NCI-H345 treated with DMSO at 0.1 percent for 48 hours (cell line): ENCODE measurements at regions not wholly inside any gene's neighbourhood (a gene's known extent, or its start where the extent isn't known, plus 50 kb on each side); places are given as distances from the start of the nearest gene placed in this dataset.
"Not testable (repeated sequence)": the region's sequence is repeated elsewhere in the genome, so short reads cannot be mapped to it uniquely, and the experiment has no call there.

Source experiments
- DNase-seq: peaks from one replicate; lab custom pipeline; 2025; ENCODE audit not compliant: unreplicated experiment; lab: John Stamatoyannopoulos, UW

- DNase-seq, result no peak
Observed at GRCh38 chr7:4436936-4437335, 245.2 kb upstream of the FOXK1 start.

DNA sequence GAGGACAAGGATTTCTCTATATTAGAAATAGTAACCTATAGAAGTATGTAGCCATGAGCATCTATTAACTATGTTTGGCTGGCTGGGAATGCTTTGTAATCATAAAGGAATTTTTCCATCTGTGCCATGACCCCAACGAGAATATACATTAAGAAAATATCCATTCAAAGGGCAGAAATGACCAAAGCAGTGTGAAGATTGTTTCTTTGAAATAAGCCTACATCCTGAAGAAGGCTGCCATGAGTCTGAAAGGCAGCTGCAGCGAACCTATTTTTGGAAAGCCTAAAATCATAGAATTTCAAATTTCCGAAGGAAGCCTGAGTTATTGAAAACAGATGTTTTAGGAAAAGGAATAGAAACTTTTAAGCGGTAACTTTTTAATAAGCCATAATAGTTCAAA is 244.2 kb upstream of the FOXK1 start:
- DNase-seq, result no peak

- no peak for DNase-seq
Observed at GRCh38 chr7:4438723-4439245, 243.3 kb upstream of the FOXK1 start.

GRCh38 chr7:4439444-4439843 is 242.7 kb upstream of the FOXK1 start:
- DNase-seq, result no peak

GRCh38 chr7:4444106-4444505 is 238.0 kb upstream of the FOXK1 start:
- DNase-seq, result no peak

- DNase-seq, result no peak
Observed at GRCh38 chr7:4445777-4446176, 236.3 kb upstream of the FOXK1 start.

DNA sequence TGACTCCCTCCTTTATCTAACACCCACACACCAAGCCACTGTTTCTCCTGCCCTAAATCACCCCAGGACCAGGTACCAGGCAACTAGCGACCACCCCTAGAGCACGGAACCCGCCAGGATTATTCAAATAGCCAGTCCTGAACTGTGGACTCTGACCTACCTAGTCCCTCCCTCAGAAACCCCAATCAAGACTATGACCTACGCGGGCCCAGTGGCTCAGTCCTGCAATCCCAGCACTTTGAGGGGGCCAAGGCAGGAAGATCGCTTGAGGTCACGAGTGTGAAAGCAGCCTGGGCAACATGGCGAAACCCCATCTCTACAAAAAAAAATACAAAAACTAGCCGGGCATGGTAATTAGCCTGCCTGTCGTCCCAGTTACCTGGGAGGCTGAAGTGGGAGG is 232.8 kb upstream of the FOXK1 start:
- DNase-seq, result no peak

- DNase-seq, result no peak
Observed at GRCh38 chr7:4450483-4450882, 231.6 kb upstream of the FOXK1 start.

DNA sequence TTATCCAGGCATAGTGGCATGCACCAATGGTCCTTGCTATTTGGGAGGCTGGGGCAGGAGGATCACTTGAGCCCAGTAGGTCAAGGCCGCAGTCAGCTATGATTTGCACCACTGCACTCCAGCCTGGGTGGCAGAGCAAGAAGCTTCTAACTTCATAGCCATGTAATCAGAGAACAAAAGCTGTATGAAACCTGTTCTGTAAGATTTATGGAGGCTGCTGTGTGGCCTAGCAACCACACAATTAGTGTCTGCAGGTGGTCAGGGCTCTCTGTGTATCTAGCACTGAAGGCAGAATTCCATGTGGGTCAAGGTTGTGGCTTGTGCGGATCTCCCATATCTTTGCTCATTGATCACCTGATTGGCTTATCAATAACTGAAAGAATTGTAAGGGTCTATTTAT is 221.5 kb upstream of the FOXK1 start:
- peak; percentile 75 for DNase-seq

DNA sequence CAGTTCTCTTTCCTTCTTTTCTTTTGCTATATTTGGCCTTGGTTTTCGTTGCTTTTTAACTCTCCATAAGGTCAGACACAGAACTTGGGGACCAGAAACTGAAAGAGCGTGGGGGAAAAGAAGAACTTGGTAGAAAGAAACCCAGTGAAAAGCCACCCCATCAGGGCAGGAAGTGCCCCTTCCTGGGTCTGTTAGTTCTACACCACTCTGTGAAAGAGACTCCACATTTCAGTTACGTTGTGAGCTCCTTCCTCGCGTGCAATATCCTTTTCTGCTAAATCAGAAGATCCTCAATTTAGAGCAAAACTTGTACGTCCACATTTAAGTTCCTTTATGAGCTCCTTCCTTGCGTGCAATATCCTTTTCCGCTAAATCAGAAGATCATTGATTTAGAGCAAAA is 220.6 kb upstream of the FOXK1 start:
- DNase-seq, result no peak

DNA sequence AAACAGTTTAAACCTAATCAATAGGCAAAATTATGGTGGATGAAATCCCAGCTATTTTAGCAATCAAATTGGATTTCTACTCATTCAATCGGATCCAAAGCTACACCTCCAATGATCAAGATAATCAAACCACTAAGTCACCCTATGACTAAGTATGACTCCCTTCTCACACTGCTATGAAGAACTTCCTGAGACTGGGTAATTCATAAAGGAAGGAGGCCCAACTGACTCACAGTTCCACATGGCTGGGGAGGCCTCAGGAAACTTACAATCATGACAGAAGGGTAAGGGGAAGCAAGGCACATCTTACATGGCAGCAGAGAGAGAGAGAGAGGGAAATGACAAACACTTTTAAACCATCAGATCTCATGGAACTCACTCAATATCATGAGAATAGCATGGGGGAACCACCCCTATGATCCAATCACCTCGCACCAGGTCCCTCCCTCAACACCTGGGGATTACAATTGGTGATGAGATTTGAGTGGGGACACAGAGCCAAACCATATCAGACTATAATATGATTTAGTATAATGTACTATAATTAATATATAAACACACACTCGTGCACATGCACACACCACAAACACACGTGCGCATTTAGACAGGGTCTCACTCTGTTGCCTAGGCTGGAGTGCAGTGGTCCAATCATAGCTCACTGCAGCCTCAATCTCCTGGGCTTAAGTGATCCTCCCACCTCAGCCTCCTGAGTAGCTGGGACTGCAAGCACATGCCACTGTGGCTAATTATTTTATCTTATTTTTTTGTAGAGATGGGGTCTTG is 213.6 kb upstream of the FOXK1 start:
- no peak for DNase-seq

GRCh38 chr7:4470246-4470645 is 211.8 kb upstream of the FOXK1 start:
- DNase-seq, result no peak

- no peak for DNase-seq
Observed at GRCh38 chr7:4472728-4473127, 209.4 kb upstream of the FOXK1 start.

DNA sequence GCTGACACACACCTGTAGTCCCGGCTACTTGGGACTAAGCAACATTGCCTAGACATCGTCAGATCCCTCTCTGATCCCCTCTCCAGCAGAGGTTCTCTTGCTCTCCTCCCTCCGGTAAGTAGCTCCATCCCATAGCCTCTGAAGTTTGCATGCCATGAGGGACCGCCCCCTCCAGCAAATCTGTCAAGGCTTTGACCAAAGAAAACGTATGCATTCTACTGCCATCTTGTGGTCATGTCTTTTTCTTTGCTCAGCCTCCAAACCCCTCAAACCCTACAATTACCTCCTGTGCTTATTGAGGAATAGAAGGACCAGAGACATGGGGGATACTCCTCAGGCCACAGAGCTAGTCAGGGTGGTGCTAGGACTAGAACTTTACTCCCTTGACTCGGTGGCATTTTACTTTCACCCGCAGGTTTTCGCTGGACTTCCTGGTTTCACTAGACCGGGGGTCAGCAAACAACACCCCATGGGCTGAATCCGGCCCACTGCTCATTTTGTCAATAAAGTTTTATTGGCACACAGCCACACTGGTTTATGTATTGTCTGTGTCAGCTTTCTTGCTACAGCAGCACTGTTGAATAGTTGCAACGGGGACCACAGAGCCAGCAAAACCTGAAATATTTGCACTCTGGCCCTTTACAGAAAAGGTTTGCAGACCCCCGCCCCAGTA is 202.6 kb upstream of the FOXK1 start:
- DNase-seq, result peak; percentile 61

DNA sequence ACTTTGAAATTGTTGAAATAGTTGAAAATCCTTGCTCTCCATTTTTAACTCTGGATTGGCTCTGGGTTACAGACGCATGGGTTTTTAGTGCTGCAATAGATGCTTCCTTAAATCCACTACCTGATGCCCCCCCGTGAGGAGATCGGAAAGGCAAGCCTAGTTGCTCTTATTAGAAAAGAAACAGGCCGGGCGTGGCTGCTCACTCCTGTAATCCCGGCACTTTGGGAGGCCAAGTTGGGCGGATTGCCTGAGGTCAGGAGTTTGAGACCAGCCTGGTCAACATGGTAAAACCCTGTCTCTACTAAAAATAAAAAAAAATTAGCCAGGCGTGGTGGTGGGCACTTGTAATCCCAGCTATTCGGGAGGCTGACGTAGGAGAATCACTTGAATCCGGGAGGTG is 202.0 kb upstream of the FOXK1 start:
- DNase-seq, result not testable (repeated sequence)

GRCh38 chr7:4483851-4484250 is 198.2 kb upstream of the FOXK1 start:
- DNase-seq, result no peak

DNA sequence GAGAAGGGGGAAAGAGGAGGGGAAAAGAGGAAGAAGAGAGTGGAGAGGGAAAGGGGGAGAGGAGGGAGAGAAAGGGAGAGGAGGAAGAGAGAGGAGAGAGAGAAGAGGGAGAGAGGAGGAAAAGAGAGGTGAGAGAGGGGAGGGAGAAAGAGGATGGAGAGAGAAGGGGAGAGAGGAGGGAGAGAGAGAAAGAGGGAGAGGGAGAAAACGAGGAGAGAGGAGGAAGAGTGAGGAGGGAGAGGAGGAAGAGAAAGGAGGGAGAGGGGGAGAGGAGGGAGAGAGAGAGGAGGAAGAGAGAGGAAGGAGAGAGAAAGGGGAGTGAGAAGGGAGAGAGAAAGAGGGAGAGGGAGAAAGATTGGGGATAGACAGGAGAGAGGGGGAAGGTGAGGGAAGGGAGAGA is 197.6 kb upstream of the FOXK1 start:
- DNase-seq, result no peak

DNA sequence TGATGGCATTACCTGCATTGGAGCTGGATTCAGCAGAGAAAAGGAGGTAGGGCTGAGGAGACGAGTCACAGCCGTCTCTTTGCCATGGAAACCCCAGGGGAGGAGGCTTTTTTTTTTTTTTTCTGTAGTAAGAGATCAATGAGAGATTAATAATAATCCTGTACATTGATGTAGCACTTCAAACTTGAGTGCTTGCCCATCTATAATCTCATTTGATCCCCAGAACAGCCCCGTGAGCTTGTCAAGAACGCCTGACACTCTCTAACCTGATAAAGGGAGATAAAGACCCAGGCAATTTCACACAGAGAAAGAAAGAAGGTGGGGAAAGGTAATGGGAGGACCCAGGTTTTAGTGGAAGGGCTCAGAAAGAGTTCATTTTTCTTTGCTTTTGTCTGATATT is 195.2 kb upstream of the FOXK1 start:
- no peak for DNase-seq

DNA sequence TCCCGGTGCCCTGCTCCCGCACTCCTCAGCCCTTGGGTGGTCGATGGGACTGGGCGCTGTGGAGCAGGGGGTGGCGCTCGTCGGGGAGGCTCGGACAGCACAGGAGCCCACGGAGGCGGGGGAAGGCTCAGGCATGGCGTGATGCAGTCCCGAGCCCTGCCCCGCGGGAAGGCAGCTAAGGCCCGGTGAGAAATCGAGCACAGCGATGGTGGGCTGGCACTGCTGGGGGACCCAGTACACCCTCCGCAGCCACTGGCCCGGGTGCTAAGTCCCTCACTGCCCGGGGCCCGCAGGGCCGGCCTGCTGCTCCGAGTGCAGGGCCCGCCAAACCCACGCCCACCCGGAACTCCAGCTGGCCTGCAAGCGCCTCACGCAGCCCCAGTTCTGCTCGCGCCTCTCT is 185.2 kb upstream of the FOXK1 start:
- DNase-seq, result not testable (repeated sequence)

- DNase-seq, result no peak
Observed at GRCh38 chr7:4500812-4501211, 181.3 kb upstream of the FOXK1 start.

- DNase-seq, result not testable (repeated sequence)
Observed at GRCh38 chr7:4507886-4508285, 174.2 kb upstream of the FOXK1 start.

- DNase-seq, result no peak
Observed at GRCh38 chr7:4513450-4513849, 168.6 kb upstream of the FOXK1 start.
